ENCODE measurements at regions not wholly inside any gene's neighbourhood (a gene's known extent, or its start where the extent isn't known, plus 50 kb on each side); places are given as distances from the start of the nearest gene placed in this dataset.

DNA sequence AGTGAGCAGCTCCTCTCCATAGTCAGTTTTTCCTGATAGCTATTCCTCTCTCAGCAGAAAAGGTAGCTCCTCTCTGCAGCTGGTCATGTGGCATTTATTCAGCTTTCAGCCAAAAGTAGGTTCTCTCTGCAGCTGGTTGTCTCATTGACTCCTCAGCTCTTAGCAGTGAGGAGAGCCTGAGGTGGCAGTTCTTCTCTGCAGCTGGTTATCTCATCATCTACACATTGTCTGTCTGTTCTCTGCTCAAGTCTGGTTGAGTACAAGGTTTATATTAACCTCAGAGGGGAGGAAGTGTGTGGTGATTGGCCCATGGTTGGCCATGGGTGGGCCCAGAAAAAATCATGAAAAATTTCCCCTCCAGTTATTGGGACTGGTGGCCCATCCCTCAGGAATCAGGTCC, 338.3 kb downstream of the KDM5D start:
- no peak for DNase-seq (ENCODE audit: missing footprints)
- intact Hi-C loops (cut with DNase I) = no loop called here
- no peak for ATAC-seq

DNA sequence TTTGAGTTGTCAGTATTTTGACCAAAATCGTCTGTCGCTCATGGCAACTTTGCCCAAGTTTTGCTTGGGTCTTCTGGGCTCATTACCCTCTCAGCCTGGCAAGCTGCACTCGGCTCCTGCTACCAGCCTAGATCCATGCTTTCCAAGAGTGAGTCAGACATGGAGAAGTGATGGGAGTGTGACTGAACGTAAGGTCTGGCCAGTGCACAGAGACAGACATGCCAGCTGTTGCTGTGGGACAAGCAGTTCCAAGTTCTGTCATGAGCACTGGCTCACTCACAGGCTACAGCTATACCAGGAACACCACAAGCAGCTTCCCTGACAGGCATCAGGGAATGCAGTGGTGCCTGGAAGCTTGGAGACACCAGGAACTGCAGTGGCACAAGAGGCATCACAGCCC, 338.9 kb downstream of the KDM5D start:
- intact Hi-C loops (cut with DNase I) = no loop called here
- ATAC-seq (no peak), DNase-seq (ENCODE audit: missing footprints) (no peak)

DNA sequence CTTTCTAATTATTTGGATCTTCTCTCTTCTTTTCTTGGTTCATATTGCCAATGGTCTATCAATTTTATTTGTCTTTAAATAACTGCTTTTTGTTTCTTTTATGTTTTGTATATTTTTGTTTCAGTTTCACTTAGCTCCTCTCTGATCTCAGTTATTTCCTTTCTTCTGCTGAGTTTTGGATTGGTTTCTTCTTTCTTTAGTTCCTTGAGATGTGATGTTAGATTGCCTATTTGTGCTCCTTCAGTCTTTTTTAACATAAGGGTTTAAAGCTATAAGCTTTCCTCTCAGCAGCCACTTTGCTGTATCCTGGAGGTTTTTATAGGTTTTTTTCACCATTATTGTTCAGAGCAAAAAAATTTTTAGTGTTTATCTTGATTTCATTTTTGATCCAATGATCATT, 351.6 kb downstream of the KDM5D start:
- ATAC-seq (no peak), DNase-seq (ENCODE audit: missing footprints) (no peak)
- intact Hi-C loops (cut with DNase I) = no loop called here

DNA sequence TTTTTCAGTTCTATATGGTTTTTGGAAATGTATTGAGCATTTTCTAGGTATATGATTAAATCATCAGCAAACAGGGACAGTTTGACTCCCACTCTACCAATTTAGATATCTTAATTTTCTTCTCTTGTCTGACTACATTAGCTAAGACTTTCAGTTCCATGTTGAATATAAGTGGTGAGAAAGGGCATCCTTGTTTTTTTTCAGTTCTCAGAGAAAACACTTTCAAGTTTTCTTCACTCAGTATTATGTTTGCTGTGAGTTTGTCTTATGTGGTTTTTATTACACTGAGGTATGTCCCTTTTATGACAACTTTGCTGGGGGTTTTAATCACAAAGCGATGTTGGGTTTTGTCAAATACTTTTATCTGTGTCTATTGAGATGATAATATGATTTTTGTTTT, 352.6 kb downstream of the KDM5D start:
- intact Hi-C loops (cut with DNase I) = no loop called here
- DNase-seq (ENCODE audit: missing footprints) (no peak), ATAC-seq (no peak)

DNA sequence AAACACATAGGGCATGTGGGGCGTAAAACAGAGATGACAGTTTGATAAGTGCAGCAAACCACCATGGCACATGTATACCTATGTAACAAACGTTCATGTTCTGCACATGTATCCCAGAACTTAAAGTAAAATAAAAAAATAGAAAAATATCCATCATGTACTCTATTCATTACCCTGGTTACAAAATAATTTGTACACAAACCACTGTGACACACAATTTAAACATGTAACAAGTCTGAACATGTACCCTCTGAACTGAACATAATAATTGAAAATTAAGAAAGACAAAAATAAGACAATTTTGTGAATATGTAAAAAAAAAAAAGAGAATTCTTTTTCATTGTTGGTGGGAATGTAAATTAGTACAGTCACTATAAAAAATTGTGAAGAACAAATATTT, 379.2 kb downstream of the KDM5D start:
- intact Hi-C loops (cut with DNase I) = no loop called here
- DNase-seq (ENCODE audit: missing footprints) (no peak), ATAC-seq (no peak)

DNA sequence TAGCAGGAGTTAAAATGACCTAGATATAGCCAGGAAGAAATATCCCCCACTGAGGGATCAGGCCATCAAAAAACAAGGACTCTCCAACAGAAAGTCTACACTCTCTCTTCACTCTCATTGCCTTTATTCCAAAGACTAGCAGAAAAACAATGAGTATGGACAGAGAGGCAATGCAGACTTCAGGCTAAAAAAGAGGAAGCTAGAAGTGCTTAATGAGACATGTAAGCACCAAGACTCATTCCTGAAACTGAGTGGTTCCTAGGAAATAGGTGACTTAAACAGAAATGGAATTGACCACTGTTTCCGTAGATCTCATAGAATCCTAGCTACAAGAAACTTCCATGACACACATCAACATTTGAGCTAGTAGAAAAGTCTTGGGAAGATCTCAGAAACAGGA, 387.3 kb downstream of the KDM5D start:
- DNase-seq (ENCODE audit: missing footprints) (no peak), ATAC-seq (no peak)
- intact Hi-C loops (cut with DNase I) = no loop called here

DNA sequence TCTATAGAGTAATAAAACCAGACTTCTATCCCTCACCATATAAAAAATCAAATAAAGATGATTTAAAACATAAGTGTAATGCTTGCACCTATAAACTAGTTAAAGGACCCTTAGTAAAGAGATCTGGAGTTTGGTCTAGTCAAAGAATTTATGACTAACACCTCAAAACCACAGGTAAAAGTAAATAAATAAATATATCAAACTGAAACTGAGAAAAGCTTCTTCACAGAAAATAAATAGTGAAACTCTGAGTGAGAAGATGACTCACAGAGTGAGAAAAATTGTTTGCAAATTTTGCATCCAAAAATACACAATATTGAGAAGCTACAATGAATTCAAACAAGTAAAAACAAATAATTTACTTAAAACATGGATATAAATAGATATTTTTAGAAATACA, 387.8 kb downstream of the KDM5D start:
- DNase-seq (ENCODE audit: missing footprints) (no peak), ATAC-seq (no peak)
- intact Hi-C loops (cut with DNase I) = no loop called here

DNA sequence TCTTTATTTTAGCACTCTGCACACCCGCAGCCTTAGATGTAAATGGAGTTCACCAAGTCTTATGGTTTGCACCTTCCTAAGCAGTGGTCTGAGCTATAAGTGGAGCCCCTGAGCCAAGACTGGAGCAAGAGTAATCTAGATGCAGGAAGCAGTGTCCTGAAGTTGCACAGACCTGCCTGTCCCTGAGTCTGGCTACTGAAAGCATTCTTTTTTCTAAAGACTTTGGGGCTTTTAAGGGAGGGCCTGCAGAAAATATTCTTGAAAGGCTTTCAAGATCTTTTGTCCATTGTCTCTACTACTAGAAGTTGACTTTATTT, 389.7 kb downstream of the KDM5D start:
- ATAC-seq (no peak), DNase-seq (ENCODE audit: missing footprints) (no peak)
- intact Hi-C loops (cut with DNase I) = no loop called here

DNA sequence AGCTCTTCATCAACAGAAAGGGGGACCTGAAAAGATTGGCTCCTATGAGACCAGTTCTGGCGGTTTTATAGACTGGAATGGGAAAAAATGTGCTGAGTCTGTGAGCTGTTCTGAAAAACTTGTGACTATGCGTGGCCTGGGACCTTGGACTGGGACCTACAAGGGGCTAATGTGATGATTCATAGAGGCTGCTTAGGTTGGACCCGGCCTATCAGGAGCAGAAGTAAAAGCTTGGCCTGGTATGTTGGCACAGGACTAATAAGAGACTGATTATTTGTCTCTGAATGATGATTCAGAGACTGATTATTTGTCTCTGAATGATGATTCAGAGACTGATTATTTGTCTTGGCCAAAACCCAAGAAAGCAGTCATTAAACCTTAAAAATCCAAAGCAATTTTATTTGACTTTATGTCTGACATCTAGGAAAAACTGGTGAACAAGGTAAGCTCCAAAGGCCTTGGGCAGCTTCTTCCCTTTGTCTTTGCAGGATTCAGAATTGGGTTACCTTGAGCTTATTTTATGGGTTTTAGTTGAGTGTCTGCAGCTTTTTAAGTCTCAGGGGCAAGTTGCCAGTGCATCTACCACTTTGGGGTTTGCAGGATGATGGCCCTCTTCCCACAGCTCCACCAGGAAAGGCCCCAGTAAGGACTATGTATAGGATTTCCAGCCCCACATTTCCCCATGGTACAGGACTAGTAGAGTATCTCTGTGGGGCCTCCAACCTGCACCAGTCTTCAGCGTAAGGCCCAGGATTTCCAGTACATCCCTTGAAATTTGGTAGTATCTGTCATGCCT, 390.3 kb downstream of the KDM5D start:
- intact Hi-C loops (cut with DNase I) = no loop called here
- no peak for ATAC-seq
- DNase-seq (ENCODE audit: missing footprints) = no peak

DNA sequence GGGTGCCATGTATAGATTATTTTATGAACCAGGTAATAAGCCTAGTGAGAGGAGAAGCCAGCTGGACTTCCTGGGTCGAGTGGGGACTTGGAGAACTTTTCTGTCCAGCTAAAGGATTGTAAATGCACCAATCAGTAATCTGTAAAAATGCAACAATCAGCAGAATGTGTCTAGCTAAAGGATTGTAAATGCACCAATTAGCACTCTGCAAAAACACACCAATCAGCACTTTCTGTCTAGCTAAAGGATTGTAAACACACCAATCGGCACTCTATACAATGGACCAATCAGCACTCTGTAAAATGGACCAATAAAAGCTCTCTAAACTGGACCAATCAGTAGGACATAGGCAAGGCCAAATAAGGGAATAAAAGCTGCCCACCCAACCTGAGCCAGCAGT, 392.9 kb downstream of the KDM5D start:
- DNase-seq (ENCODE audit: missing footprints) = no peak
- ATAC-seq = no peak
- intact Hi-C loops (cut with DNase I) = no loop called here

DNA sequence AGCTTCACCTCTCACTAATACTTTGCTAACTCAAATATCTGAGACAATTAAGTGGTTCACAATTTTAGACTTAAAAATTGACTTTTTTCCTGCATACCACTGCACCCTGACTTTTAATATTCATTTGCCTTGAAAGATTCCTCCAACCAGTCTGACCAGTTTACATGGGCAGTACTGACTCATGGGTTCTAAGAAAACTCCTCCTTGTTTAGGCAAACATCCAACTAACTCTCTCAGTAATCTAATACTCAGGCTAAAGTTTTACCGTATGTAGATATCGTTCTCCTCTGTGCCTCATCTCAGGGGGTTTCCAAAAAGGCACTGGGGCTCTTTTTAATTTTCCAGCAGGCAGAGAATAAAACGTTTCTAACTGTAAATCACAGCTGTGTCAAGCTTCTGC, 422.8 kb downstream of the KDM5D start:
- ATAC-seq = no peak
- no peak for DNase-seq (ENCODE audit: missing footprints)
- intact Hi-C loops (cut with DNase I) = no loop called here

DNA sequence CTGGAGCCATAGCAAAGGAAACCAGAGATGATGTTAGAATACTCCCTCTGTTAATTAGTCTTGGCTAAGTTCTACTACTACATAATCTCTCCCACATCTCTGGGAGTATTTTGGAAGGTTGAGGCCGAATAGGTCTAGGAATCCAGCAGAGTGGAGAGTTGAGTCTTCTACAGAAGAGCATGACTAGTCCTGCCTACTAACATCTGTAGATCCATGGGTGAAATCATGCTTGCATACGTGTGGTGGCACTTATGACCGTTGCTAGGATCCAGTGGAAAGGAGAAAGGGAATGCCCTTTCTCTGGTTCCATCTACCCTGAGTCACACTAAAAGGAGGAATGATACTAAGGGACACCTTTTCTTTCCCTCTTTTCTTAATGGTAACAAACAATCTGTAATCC, 425.4 kb downstream of the KDM5D start:
- no peak for ATAC-seq
- intact Hi-C loops (cut with DNase I) = no loop called here
- DNase-seq (ENCODE audit: missing footprints) = no peak

DNA sequence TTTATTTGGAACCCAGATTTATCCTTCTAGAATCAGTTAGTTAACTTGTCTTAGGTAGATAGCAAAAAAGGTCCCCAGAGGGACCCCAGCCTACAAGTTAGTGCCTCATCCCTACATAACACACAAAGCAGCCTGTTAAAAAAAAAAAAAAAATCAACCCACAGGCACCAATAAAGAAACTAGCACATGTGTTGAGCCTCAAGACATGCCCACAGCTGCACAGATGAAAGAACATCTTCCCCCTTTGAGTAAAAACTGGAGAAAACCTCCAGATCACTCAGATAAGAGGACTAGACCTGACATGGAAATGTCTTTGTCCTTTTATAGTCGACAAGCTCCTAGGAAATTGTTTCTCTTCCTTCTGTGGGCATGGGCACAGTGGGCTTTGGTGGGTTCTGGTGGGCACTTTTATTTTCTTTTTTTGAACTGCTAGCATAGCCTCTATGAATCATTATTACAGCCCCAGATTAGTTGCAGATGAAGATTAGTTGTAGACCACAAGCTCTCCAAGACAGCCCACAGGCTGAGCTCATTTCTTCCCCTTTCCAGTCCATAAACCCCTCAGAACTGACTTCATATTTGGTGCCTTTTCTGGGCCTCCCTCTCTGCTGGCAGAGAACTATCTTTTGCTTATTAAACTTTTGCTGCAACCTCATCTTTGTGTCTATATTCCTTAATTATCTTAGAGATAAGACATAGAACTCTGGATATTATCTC, 427.1 kb downstream of the KDM5D start:
- intact Hi-C loops (cut with DNase I) = no loop called here
- no peak for ATAC-seq
- no peak for DNase-seq (ENCODE audit: missing footprints)

DNA sequence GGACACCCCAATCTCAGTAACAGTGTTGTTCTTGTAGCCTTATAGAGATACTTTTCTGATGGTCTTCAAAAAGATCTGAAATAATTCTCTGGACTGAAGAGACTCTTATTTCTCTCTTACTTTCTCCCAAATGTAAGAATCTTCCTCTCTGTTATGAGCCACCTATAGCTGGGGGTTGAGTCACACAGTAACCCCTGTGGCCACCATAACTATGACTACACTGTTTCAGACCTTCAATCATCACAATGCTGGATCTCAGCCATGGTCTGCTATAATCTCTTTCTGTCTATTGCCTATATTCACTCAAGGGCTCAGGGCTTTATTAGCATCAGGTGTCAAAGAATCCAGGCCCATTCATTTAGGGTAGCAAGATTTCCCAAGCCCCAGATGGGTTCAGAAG, 436.9 kb downstream of the KDM5D start:
- ATAC-seq (no peak), DNase-seq (ENCODE audit: missing footprints) (no peak)
- intact Hi-C loops (cut with DNase I) = no loop called here

DNA sequence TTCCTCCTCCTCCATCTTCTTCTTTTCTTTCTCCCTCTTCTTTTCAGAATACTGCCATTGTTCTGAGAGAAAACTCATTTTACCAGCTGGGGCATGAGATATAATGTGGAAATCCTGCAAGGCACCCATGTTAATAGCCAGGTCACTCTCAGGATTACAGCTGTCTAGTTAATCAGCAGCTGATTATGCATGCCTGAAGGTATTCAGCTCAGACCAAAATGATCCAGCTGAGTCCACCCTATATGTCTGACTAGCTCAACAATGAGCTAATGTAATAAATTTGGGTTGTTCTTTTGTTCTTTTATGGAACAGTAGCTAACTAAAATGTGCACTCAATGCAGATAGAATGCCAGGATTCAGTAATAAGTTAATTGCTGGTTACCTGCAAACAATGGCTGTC, 441.4 kb downstream of the KDM5D start:
- ATAC-seq (no peak), DNase-seq (ENCODE audit: missing footprints) (no peak)
- intact Hi-C loops (cut with DNase I) = no loop called here

DNA sequence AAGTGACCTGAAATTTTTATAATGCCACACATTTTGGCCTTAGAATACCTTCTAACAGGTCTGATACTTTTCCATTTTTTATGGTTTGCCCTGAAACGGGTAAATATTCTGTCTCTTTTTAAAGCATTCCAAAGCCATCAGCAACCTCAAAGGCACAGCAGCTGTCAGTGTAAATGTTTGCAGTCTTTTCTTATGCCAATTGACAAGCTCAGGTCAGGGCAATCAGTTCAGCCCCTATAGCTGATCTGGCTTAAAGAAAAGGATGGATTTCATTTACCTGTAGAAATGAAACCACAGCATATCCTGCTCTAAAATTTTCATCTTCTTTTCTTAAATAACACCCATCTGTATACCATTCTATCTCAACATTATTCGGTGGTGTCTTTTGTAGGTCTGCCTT, 453.6 kb downstream of the KDM5D start:
- DNase-seq (ENCODE audit: missing footprints) (no peak), ATAC-seq (no peak)
- intact Hi-C loops (cut with DNase I) = no loop called here

DNA sequence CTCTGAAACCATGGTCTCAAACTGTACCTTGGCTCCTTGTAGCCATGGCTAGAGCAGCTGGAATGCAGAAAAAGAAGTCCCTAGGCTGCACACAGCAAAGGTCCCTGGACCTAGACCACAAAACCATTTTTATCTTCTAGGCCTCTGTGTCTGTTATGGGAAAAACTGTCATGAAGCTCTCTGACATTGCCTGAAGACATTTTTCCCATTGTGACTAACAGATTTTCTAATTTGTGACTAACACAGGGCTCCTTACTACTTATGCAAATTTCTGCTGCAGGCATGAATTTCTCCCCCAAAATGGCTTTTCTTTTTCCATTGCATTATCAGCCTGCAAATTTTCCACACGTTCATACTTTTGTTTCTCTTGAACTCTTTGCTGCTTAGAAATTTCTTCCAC, 470.4 kb downstream of the KDM5D start:
- no peak for ATAC-seq
- DNase-seq (ENCODE audit: missing footprints) = no peak
- intact Hi-C loops (cut with DNase I) = no loop called here

DNA sequence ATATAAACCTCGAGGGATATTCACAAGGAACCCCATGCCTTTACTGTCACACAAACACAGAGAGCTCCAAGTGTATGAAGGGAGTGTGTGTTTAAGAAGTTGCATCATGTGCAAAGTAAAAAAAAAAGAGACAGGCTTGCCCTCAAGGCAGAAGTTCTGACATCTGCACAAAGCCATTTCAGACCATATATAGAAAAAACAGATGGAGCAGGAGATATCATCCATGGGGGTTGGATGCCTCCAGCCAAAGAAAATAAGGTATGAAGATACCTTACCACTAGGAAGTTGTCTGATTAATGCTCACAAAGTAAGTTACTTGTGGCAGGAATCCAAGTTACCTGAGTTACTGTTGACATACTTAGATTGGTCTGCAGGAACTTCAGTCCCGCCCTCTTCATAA, 476.2 kb downstream of the KDM5D start:
- ATAC-seq (no peak), DNase-seq (ENCODE audit: missing footprints) (no peak)
- intact Hi-C loops (cut with DNase I) = no loop called here

DNA sequence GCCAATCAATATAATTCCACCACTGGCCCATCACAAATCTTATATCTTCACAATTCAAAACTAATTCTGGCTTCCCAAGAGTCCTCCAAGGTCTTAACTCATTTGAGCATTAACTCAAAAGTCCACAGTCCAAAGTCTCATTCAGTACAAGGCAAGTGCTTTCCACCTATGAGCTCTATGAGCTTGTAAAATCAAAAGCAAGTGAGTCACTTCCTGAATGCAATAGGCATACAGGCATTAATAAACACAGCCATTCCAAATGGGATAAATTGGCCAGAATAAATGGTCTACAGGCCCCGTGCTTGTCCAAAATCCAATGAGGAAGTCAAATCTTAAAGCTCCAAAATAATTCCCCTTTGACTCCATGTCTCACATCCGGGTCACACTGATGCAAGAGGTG, 479.1 kb downstream of the KDM5D start:
- DNase-seq (ENCODE audit: missing footprints) = no peak
- intact Hi-C loops (cut with DNase I) = no loop called here
- no peak for ATAC-seq

DNA sequence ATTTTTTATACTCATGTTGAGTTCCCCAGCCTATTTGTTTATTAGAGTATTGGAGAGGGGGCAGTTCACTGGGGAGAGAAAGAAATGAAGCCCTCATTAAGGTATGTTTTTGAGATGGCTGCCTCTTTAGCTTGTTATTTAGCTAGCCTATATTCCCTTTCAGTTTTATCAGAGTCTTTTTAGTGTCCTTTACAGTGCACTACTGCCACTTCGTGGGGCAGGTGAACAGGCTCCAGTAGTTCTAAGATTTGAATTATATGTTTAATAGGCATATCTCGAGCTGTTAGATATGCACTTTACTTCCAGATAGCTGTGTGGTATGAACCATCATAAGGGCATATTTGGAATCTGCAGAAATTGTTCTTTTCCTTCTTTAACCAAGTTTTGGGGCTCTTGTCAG, 482.2 kb downstream of the KDM5D start:
- DNase-seq (ENCODE audit: missing footprints) (no peak), ATAC-seq (no peak)
- intact Hi-C loops (cut with DNase I) = no loop called here
